Ishikawa (cell line): ENCODE measurements at regions not wholly inside any gene's neighbourhood (a gene's known extent, or its start where the extent isn't known, plus 50 kb on each side); places are given as distances from the start of the nearest gene placed in this dataset.

ENCODE experiments used
- CEBPB ChIP-seq: IDR thresholded peaks from 2 replicates; pipeline ENCODE4 v1.6.1; 2012
- CREB1 ChIP-seq: IDR thresholded peaks from 2 replicates; pipeline ENCODE4 v1.6.1; 2012; ENCODE audit warnings: low read depth
- EGR1 ChIP-seq: IDR thresholded peaks from 2 replicates; pipeline ENCODE4 v1.6.1; 2012
- EP300 ChIP-seq: IDR thresholded peaks from 2 replicates; pipeline ENCODE4 v1.6.1; 2012; ENCODE audit warnings: borderline replicate concordance
- FOXM1 ChIP-seq: IDR thresholded peaks from 2 replicates; pipeline ENCODE4 v1.6.1; 2012; ENCODE audit warnings: low read depth, borderline replicate concordance
- NFIC ChIP-seq: IDR thresholded peaks from 2 replicates; pipeline ENCODE4 v1.6.1; 2012
- RAD21 ChIP-seq: IDR thresholded peaks from 2 replicates; pipeline ENCODE4 v1.6.1; 2012; ENCODE audit warnings: low read depth
- TAF1 ChIP-seq: IDR thresholded peaks from 2 replicates; pipeline ENCODE4 v1.6.1; 2012; ENCODE audit warnings: low read depth, mild to moderate bottlenecking
- TCF12 ChIP-seq: IDR thresholded peaks from 2 replicates; pipeline ENCODE4 v1.6.1; 2012; ENCODE audit warnings: low read depth
- TEAD4 ChIP-seq: IDR thresholded peaks from 2 replicates; pipeline ENCODE4 v1.6.1; 2012
- YY1 ChIP-seq: IDR thresholded peaks from 2 replicates; pipeline ENCODE4 v1.6.1; 2012; ENCODE audit warnings: low read depth
- ZBTB7A ChIP-seq: IDR thresholded peaks from 2 replicates; pipeline ENCODE4 v1.6.1; 2012; ENCODE audit warnings: low read depth
- TF ChIP-seq, protein P1 (sequence below): IDR thresholded peaks from 2 replicates; pipeline ENCODE4 v1.6.1; 2012
- TF ChIP-seq, protein P2 (sequence below): IDR thresholded peaks from 2 replicates; pipeline ENCODE4 v1.6.1; 2012; ENCODE audit warnings: low read depth, mild to moderate bottlenecking
- TF ChIP-seq, protein P3 (sequence below): IDR thresholded peaks from 2 replicates; pipeline ENCODE4 v1.6.1; 2012

DNA sequence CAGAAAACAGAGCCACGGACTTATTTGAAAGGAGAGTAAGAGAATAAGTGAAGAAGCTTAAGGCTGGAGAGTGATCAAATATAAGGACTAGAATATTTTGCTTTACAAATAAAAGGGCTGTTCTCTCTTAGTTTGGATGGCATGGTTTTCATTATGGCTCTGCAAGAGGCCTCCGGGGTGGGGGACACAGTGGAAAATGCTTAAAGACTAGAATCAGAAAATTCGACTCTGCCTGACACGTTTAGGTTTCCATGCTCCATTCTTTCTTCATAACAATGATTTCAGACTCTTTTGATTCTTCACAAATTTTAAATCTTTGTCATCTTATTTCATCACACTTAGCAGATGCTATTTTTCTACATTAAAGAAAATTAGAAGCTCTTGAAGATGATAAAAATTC, 632.4 kb upstream of the BOD1L1 start:
- TF ChIP-seq, protein P1, sequence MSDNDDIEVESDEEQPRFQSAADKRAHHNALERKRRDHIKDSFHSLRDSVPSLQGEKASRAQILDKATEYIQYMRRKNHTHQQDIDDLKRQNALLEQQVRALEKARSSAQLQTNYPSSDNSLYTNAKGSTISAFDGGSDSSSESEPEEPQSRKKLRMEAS, result no peak
- TF ChIP-seq, protein P2, sequence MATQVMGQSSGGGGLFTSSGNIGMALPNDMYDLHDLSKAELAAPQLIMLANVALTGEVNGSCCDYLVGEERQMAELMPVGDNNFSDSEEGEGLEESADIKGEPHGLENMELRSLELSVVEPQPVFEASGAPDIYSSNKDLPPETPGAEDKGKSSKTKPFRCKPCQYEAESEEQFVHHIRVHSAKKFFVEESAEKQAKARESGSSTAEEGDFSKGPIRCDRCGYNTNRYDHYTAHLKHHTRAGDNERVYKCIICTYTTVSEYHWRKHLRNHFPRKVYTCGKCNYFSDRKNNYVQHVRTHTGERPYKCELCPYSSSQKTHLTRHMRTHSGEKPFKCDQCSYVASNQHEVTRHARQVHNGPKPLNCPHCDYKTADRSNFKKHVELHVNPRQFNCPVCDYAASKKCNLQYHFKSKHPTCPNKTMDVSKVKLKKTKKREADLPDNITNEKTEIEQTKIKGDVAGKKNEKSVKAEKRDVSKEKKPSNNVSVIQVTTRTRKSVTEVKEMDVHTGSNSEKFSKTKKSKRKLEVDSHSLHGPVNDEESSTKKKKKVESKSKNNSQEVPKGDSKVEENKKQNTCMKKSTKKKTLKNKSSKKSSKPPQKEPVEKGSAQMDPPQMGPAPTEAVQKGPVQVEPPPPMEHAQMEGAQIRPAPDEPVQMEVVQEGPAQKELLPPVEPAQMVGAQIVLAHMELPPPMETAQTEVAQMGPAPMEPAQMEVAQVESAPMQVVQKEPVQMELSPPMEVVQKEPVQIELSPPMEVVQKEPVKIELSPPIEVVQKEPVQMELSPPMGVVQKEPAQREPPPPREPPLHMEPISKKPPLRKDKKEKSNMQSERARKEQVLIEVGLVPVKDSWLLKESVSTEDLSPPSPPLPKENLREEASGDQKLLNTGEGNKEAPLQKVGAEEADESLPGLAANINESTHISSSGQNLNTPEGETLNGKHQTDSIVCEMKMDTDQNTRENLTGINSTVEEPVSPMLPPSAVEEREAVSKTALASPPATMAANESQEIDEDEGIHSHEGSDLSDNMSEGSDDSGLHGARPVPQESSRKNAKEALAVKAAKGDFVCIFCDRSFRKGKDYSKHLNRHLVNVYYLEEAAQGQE, result no peak
- TF ChIP-seq NFIC (no peak), FOXM1 (no peak), EP300 (no peak)

DNA sequence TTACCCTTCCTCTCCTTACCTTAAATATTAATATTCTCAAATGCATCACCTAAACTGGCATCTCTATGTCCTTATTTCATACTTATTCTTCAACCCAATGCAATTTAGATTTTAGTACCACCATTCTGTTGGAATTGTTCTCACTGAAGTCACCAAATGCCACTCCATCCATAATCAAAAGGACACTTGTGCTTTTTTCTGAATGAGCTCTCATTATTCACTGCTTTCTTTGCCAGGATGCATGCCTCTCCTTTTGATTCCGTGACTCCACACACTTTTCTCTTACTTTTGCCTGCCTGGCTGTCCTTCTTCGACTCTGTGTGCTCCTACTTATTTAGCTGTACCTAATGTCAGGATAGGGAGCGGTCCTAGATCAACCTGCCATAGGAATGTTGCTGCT, 633.1 kb upstream of the BOD1L1 start:
- TF ChIP-seq CEBPB (no peak), EP300 (no peak), EGR1 (no peak), TEAD4 (no peak), YY1 (no peak), FOXM1 (no peak)
- TF ChIP-seq, protein P3, sequence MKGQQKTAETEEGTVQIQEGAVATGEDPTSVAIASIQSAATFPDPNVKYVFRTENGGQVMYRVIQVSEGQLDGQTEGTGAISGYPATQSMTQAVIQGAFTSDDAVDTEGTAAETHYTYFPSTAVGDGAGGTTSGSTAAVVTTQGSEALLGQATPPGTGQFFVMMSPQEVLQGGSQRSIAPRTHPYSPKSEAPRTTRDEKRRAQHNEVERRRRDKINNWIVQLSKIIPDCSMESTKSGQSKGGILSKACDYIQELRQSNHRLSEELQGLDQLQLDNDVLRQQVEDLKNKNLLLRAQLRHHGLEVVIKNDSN, result no peak
- TF ChIP-seq, protein P1, result no peak

- TF ChIP-seq FOXM1 (no peak), RAD21 (no peak), CEBPB (no peak), ZBTB7A (no peak), EGR1 (no peak), TEAD4 (no peak), CREB1 (no peak), NFIC (no peak), TAF1 (no peak), TCF12 (no peak), YY1 (no peak), EP300 (no peak)
- TF ChIP-seq, protein P2, result no peak
- TF ChIP-seq, protein P3, result no peak
- TF ChIP-seq, protein P1, result no peak
These were observed 634.7 kb upstream of the BOD1L1 start for GRCh38 chr4:14262221-14262620.

- TF ChIP-seq CREB1, result no peak
- TF ChIP-seq, protein P1, result no peak
- no peak for TF ChIP-seq EP300
- TF ChIP-seq NFIC, result no peak
- TF ChIP-seq RAD21, result no peak
- no peak for TF ChIP-seq CEBPB
- no peak for TF ChIP-seq TAF1
- no peak for TF ChIP-seq EGR1
- no peak for TF ChIP-seq ZBTB7A
These were observed 636.9 kb upstream of the BOD1L1 start for GRCh38 chr4:14264437-14264836.

DNA sequence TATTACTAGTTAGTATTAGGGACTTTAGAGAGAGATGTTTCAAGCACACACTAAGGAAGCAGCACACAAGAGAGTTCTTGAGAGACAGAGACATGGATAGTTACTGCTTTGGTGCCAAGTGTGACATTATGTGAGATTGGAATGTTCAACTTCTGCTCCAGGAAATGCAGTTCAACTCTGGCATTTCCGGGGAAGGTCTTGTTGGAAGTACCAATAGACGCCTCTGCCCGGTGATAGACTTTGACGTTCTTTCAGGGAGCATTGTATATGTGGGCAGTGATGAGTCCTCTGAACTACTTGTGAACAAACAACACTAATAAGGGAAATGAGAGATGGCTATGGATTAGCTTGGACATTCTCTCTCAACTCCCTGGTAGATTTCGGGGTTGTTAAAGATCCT, 638.1 kb upstream of the BOD1L1 start:
- TF ChIP-seq TAF1 (no peak), EP300 (no peak), FOXM1 (no peak), TEAD4 (no peak), TCF12 (no peak), CEBPB (no peak), YY1 (no peak), ZBTB7A (no peak), NFIC (no peak), RAD21 (no peak), EGR1 (no peak), CREB1 (no peak)
- TF ChIP-seq, protein P2, result no peak
- TF ChIP-seq, protein P3, result no peak
- TF ChIP-seq, protein P1, result no peak
